HepG2 (cell line): ENCODE measurements at regions not wholly inside any gene's neighbourhood (a gene's known extent, or its start where the extent isn't known, plus 50 kb on each side); places are given as distances from the start of the nearest gene placed in this dataset.

ENCODE experiments used
- ATAC-seq: fragments of 200-7000 bp; cut with Tn5 transposase; 3 replicates; pipeline ENCODE4 v1.9.1; 2020; ENCODE audit warnings: mild to moderate bottlenecking, moderate library complexity
- BruUV-seq: library from RNA; stranded (reverse); fragments of 400-500 nt; replicated peaks from 2 replicates; lab custom pipeline; 2021; lab: Mats Ljungman, UMichigan
- CTCF ChIA-PET: fragments of 300-600 bp; formaldehyde crosslinking; extraction: SDS; loops from one replicate; lab custom pipeline; 2021; ENCODE audit warnings: low total read pairs, inconsistent platforms, low intra/inter-chr PET ratio; lab: Yijun Ruan, JAX
- POLR2A ChIA-PET: fragments of 350-600 bp; sonication (Branson Sonifier 250); formaldehyde crosslinking; loops from one replicate; lab custom pipeline; 2020; ENCODE audit warnings: antibody characterized with exemption, inconsistent platforms; lab: Yijun Ruan, JAX
- DNase-seq: peaks from one replicate; pipeline ENCODE4 v3.0.0-alpha.2; 2015; ENCODE audit warnings: low spot score
- FAIRE-seq: peaks from 3 replicates; lab custom pipeline; 2011; peaks lifted over from hg19 to GRCh38; lab: Jason Lieb, UNC
- H2AFZ ChIP-seq: one replicate; pipeline ENCODE4 v1.6.1; 2011; ENCODE audit warnings: low read length, inconsistent platforms
- H3K27ac ChIP-seq: fragments of 300-600 bp; 3 replicates; pipeline ENCODE4 v1.8.0; 2011; ENCODE audit warnings: mixed run types, mild to moderate bottlenecking, mixed read lengths, low read length, inconsistent platforms; ENCODE audit not compliant: insufficient read depth; ENCODE audit errors: extremely low read length
- H3K27me3 ChIP-seq, 2 experiments: fragments of 200-600 bp in 1 of 2; 2 replicates in 1 of 2; 3 replicates in 1 of 2; pipeline versions ENCODE4 v1.6.0 to v1.8.0; 2011; ENCODE audit warnings: low read length in 2 of 2, mild to moderate bottlenecking in 2 of 2, moderate library complexity in 2 of 2, inconsistent platforms in 1 of 2; ENCODE audit not compliant: insufficient read depth in 2 of 2, control insufficient read depth in 1 of 2
- H3K36me3 ChIP-seq, 2 experiments: fragments of 200-600 bp in 1 of 2; replicated peaks in 1 of 2; 2 replicates in 1 of 2; 3 replicates in 1 of 2; pipeline versions ENCODE4 v1.5.1 to v1.8.0; 2011; ENCODE audit warnings: low read length in 2 of 2, inconsistent platforms in 1 of 2; ENCODE audit not compliant: insufficient read depth in 2 of 2, control insufficient read depth in 1 of 2
- H3K4me1 ChIP-seq: 2 replicates; pipeline ENCODE4 v1.5.1; 2012; ENCODE audit warnings: low read length, inconsistent platforms; ENCODE audit not compliant: insufficient read depth
- H3K4me2 ChIP-seq: 2 replicates; pipeline ENCODE4 v1.6.0; 2011; ENCODE audit warnings: low read depth, low read length, inconsistent platforms
- H3K4me3 ChIP-seq, 3 experiments: fragments of 200-600 bp in 1 of 3; sonication (generic), shearing (Covaris generic) in 1 of 3; replicated peaks in 1 of 3; 2 replicates each; pipeline ENCODE4 v1.5.1; 2011 to 2016; ENCODE audit warnings: low read length in 3 of 3, inconsistent platforms in 2 of 3, low read depth in 2 of 3, mild to moderate bottlenecking in 2 of 3, control low read depth in 1 of 3, mixed read lengths in 1 of 3; ENCODE audit not compliant: insufficient read depth in 1 of 3
- H3K79me2 ChIP-seq: one replicate; pipeline ENCODE4 v1.6.1; 2011; ENCODE audit warnings: low read length, inconsistent platforms; ENCODE audit not compliant: insufficient read depth
- H3K9ac ChIP-seq: 2 replicates; pipeline ENCODE4 v1.6.0; 2011; ENCODE audit warnings: mild to moderate bottlenecking, low read depth, low read length, inconsistent platforms; ENCODE audit not compliant: insufficient read depth
- H3K9me3 ChIP-seq: 2 replicates; pipeline ENCODE4 v1.5.1; 2012; ENCODE audit warnings: mild to moderate bottlenecking, low read length
- H4K20me1 ChIP-seq: 2 replicates; pipeline ENCODE4 v1.6.0; 2011; ENCODE audit warnings: inconsistent platforms, mild to moderate bottlenecking, low read length, moderate library complexity; ENCODE audit not compliant: insufficient read depth
- ARNT2 ChIP-seq: sonication (generic); formaldehyde crosslinking; IDR thresholded peaks from 2 replicates; pipeline ENCODE4 v1.8.0; 2022; ENCODE audit warnings: mild to moderate bottlenecking, low read depth, missing genetic modification reagents, moderate library complexity
- BRD4 ChIP-seq: sonication (generic); formaldehyde crosslinking; IDR thresholded peaks from 2 replicates; pipeline ENCODE4 v1.4.0; 2020; ENCODE audit warnings: missing genetic modification reagents
- GATAD2A ChIP-seq: IDR thresholded peaks from 2 replicates; pipeline ENCODE4 v1.6.1; 2016
- HHEX ChIP-seq: IDR thresholded peaks from 2 replicates; pipeline ENCODE4 v1.6.1; 2016; ENCODE audit warnings: control low read depth
- KDM4B ChIP-seq: sonication (generic); formaldehyde crosslinking; IDR thresholded peaks from 2 replicates; pipeline ENCODE4 v1.4.0; 2020; ENCODE audit warnings: missing genetic modification reagents
- MAFK ChIP-seq, 2 experiments: IDR thresholded peaks in 1 of 2; conservative IDR thresholded peaks in 1 of 2; 2 replicates each; pipeline ENCODE4 v1.6.1; 2011; ENCODE audit warnings: improper control_type of control experiment in 2 of 2, low read length in 2 of 2
- MXD1 ChIP-seq: sonication (generic); formaldehyde crosslinking; IDR thresholded peaks from 2 replicates; pipeline ENCODE4 v1.4.0; 2020; ENCODE audit warnings: mild to moderate bottlenecking, missing genetic modification reagents
- NFAT5 ChIP-seq: sonication (generic); formaldehyde crosslinking; IDR thresholded peaks from 2 replicates; pipeline ENCODE4 v1.4.0; 2020; ENCODE audit warnings: missing genetic modification reagents
- PCBP2 ChIP-seq: fragments of 200-400 bp; formaldehyde crosslinking; optimal IDR thresholded peaks from 2 replicates; pipeline ENCODE3; 2018; ENCODE audit warnings: low read length, low read depth; ENCODE audit not compliant: poor library complexity, severe bottlenecking
- PREB ChIP-seq: sonication (generic); formaldehyde crosslinking; IDR thresholded peaks from 2 replicates; pipeline ENCODE4 v1.4.0; 2020; ENCODE audit warnings: missing genetic modification reagents
- SP5 ChIP-seq: IDR thresholded peaks from 2 replicates; pipeline ENCODE4 v1.6.1; 2016; ENCODE audit warnings: low read depth, borderline replicate concordance
- TOE1 ChIP-seq: sonication (generic); formaldehyde crosslinking; IDR thresholded peaks from 2 replicates; pipeline ENCODE4 v1.4.0; 2020; ENCODE audit warnings: mild to moderate bottlenecking, missing genetic modification reagents
- U2AF2 ChIP-seq: fragments of 200-400 bp; formaldehyde crosslinking; IDR thresholded peaks from 2 replicates; pipeline ENCODE4 v1.6.1; 2017; ENCODE audit warnings: low read depth, mild to moderate bottlenecking, low read length
- WIZ ChIP-seq: sonication (generic); formaldehyde crosslinking; IDR thresholded peaks from 2 replicates; pipeline ENCODE4 v1.5.1; 2020; ENCODE audit warnings: mild to moderate bottlenecking, missing genetic modification reagents
- ZBTB8A ChIP-seq: sonication (generic); formaldehyde crosslinking; IDR thresholded peaks from 2 replicates; pipeline ENCODE4 v1.4.0; 2020; ENCODE audit warnings: mild to moderate bottlenecking, low read depth, missing genetic modification reagents, borderline replicate concordance
- ZIK1 ChIP-seq: sonication (generic); formaldehyde crosslinking; IDR thresholded peaks from 2 replicates; pipeline ENCODE4 v1.5.0; 2020; ENCODE audit warnings: mild to moderate bottlenecking, low read depth, missing genetic modification reagents, borderline replicate concordance
- ZMYM3 ChIP-seq: sonication (generic); formaldehyde crosslinking; IDR thresholded peaks from 2 replicates; pipeline ENCODE4 v1.5.1; 2020; ENCODE audit warnings: mild to moderate bottlenecking, missing genetic modification reagents
- ZNF263 ChIP-seq: sonication (generic); formaldehyde crosslinking; IDR thresholded peaks from 2 replicates; pipeline ENCODE4 v1.4.0; 2020; ENCODE audit warnings: missing genetic modification reagents
- ZNF414 ChIP-seq: sonication (generic); formaldehyde crosslinking; IDR thresholded peaks from 2 replicates; pipeline ENCODE4 v1.5.0; 2020; ENCODE audit warnings: missing genetic modification reagents
- ZNF891 ChIP-seq: sonication (generic); formaldehyde crosslinking; IDR thresholded peaks from 2 replicates; pipeline ENCODE4 v1.5.0; 2020; ENCODE audit warnings: mild to moderate bottlenecking, missing genetic modification reagents
- WGBS: methylation state at CpG from one replicate; pipeline ENCODE4 v1.1.6; 2017; ENCODE audit warnings: low lambda C conversion rate; 5-methylcytosine and 5-hydroxymethylcytosine counted together
- in situ Hi-C: cut with HindIII; loops from 2 replicates; pipeline ENCODE4 v1.10.0; 2017; ENCODE audit warnings: low pct_unique_long_range_greater_than_20kb; ENCODE audit not compliant: extremely low pct_ligation_motif_present
- intact Hi-C: fragments of 100-400 bp; cut with micrococcal nuclease; formaldehyde crosslinking; loops from one replicate; pipeline ENCODE4 v1.10.0; 2022; ENCODE audit not compliant: unreplicated experiment

GRCh38 chr16:80372341-80372740 lies 168.5 kb upstream of the DYNLRB2 start:
- CTCF ChIA-PET, result no interaction called here
- WGBS, result 66% methylated on average over 10 of the region's 10 CpGs
- H3K9ac ChIP-seq, result no peak overlapping the region
- intact Hi-C loops (no loop called here), in situ Hi-C loops (no loop called here)
- H3K9me3 ChIP-seq, result peaks cover 16% of the 10 kb centered on the region
- no peaks in the 10 kb centered on the region for H4K20me1 ChIP-seq
- H3K4me2 ChIP-seq, result no peak overlapping the region
- no peak overlapping the region for H3K27ac ChIP-seq
- POLR2A ChIA-PET, result no interaction called here
- BruUV-seq, result no TSS peak
- TF ChIP-seq ZIK1 (CRISPR knock-in tag) (no peak), MAFK (conservative IDR thresholded peaks at IDR 0.05 in 1 of 2, IDR thresholded peaks at IDR 0.05 in 1 of 2; ENCODE audit: low read length in 2 of 2) (no peak), ARNT2 (CRISPR knock-in tag) (no peak), ZNF414 (no peak), ZMYM3 (CRISPR knock-in tag) (no peak), HHEX (CRISPR knock-in tag) (no peak), TOE1 (no peak), PCBP2 (no peak), U2AF2 (no peak), GATAD2A (CRISPR knock-in tag) (no peak), BRD4 (CRISPR knock-in tag) (no peak), KDM4B (CRISPR knock-in tag) (no peak), ZNF263 (no peak), ZBTB8A (CRISPR knock-in tag) (no peak), PREB (CRISPR knock-in tag) (no peak), NFAT5 (CRISPR knock-in tag) (no peak), WIZ (CRISPR knock-in tag) (no peak), SP5 (CRISPR knock-in tag) (no peak), MXD1 (no peak), ZNF891 (CRISPR knock-in tag) (no peak)
- no peak for ATAC-seq
- H3K4me1 ChIP-seq, result no peaks in the 10 kb centered on the region
- H3K36me3 ChIP-seq, result no peaks in the 10 kb centered on the region
- DNase-seq, result no peak
- no peaks in the 10 kb centered on the region for H3K79me2 ChIP-seq
- H3K4me3 ChIP-seq, result no peak overlapping the region
- FAIRE-seq, result no peak
- H2AFZ ChIP-seq, result no peak overlapping the region
- H3K27me3 ChIP-seq, result no peaks in the 10 kb centered on the region
